Activated CD4-positive, alpha-beta memory T cell treated with anti-CD3 and anti-CD28 coated beads for 36 hours (primary cell): ENCODE measurements at regions not wholly inside any gene's neighbourhood (a gene's known extent, or its start where the extent isn't known, plus 50 kb on each side); places are given as distances from the start of the nearest gene placed in this dataset.

Experiments
- CTCF ChIA-PET: fragments of 350-600 bp; sonication (Branson Sonifier 250); formaldehyde crosslinking; loops from one replicate; lab custom pipeline; 2021; ENCODE audit warnings: antibody characterized with exemption, inconsistent platforms; lab: Charles Lee
- POLR2A ChIA-PET: fragments of 350-600 bp; sonication (Branson Sonifier 250); formaldehyde crosslinking; loops from one replicate; lab custom pipeline; 2021; ENCODE audit warnings: antibody characterized with exemption; lab: Charles Lee
- DNase-seq: peaks from one replicate; pipeline ENCODE4 v3.0.0-alpha.2; 2020
- H3K27ac Mint-ChIP-seq: one replicate; pipeline ENCODE4 v1.8.0; 2021; ENCODE audit warnings: mixed read lengths
- H3K27me3 Mint-ChIP-seq: one replicate; pipeline ENCODE4 v1.8.0; 2021; ENCODE audit warnings: mixed read lengths
- H3K36me3 Mint-ChIP-seq: one replicate; pipeline ENCODE4 v1.8.0; 2021; ENCODE audit warnings: mixed read lengths
- H3K4me1 Mint-ChIP-seq: one replicate; pipeline ENCODE4 v1.8.0; 2021; ENCODE audit warnings: low read depth, mixed read lengths
- H3K4me3 Mint-ChIP-seq: one replicate; pipeline ENCODE4 v1.8.0; 2021; ENCODE audit warnings: mild to moderate bottlenecking, mixed read lengths
- H3K9me3 Mint-ChIP-seq: one replicate; pipeline ENCODE4 v1.8.0; 2021; ENCODE audit warnings: mixed read lengths
- intact Hi-C: fragments of 100-400 bp; cut with micrococcal nuclease; formaldehyde crosslinking; loops from one replicate; pipeline ENCODE4 v1.15.1; 2023

GRCh38 chr7:124351950-124352349 is 319.1 kb upstream of the TMEM229A start:
- intact Hi-C loops: no loop called here
- Mint-ChIP-seq H3K27ac (no peak overlapping the region), H3K9me3 (peaks cover 12% of the 10 kb centered on the region), H3K4me1 (no peaks in the 10 kb centered on the region), H3K27me3 (no peaks in the 10 kb centered on the region), H3K36me3 (no peaks in the 10 kb centered on the region), H3K4me3 (no peak overlapping the region)
- CTCF ChIA-PET: no interaction called here
- DNase-seq: no peak
- POLR2A ChIA-PET: no interaction called here

GRCh38 chr7:124349443-124349842 is 316.6 kb upstream of the TMEM229A start:
- Mint-ChIP-seq H3K4me1 (no peaks in the 10 kb centered on the region), H3K27me3 (no peaks in the 10 kb centered on the region), H3K27ac (no peak overlapping the region), H3K4me3 (no peak overlapping the region), H3K36me3 (no peaks in the 10 kb centered on the region), H3K9me3 (peaks cover 23% of the 10 kb centered on the region)
- CTCF ChIA-PET: no interaction called here
- POLR2A ChIA-PET: no interaction called here
- intact Hi-C loops: no loop called here
- DNase-seq: no peak

DNA sequence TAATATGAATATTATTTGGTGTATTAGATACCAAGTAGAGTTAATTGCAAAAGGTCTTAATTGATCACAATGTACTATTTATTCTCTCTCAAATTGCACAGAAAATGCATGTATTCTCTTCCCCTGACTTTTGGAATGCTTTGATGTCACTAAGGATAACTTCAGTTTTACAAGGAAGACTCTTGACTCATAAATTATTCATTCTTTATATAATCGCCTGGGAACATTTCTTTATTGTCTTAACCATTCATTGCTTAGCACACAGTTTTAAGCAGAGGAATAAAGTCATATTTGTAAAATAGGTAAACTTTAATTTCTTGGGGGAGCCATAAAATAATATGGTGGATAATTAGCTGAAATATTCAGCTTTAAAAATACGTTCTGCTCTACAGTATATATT is 306.0 kb upstream of the TMEM229A start:
- Mint-ChIP-seq H3K27ac (no peak overlapping the region), H3K4me1 (no peaks in the 10 kb centered on the region), H3K27me3 (no peaks in the 10 kb centered on the region), H3K36me3 (no peaks in the 10 kb centered on the region), H3K9me3 (peaks cover 16% of the 10 kb centered on the region), H3K4me3 (no peak overlapping the region)
- CTCF ChIA-PET: no interaction called here
- POLR2A ChIA-PET: no interaction called here
- intact Hi-C loops: no loop called here
- no peak for DNase-seq

GRCh38 chr7:124330731-124331407 is 298.0 kb upstream of the TMEM229A start:
- intact Hi-C loops: no loop called here
- CTCF ChIA-PET: no interaction called here
- no peaks in the 10 kb centered on the region for H3K27me3 Mint-ChIP-seq

DNA sequence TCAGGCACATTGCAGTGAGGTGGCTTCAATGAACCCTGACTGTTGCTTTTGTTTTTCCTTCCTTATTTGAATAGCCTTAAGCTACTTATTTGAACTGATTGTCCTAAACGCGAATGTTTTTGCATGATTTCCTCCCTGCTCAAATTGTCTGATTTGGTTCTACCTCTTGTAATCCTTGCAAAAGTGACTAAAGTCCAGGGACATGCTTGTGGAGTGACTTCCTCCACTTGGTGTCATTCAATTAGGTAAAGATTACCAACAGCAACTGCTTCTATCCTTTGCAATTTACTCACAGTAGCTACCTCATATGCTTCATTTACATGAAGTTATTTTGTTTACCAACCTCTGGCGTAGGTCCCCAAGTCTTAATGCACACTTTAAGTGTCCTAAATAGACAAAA is 295.9 kb upstream of the TMEM229A start:
- intact Hi-C loops: no loop called here
- Mint-ChIP-seq H3K4me3 (no peak overlapping the region), H3K9me3 (peaks cover 12% of the 10 kb centered on the region), H3K27me3 (no peaks in the 10 kb centered on the region), H3K36me3 (no peaks in the 10 kb centered on the region), H3K27ac (no peak overlapping the region), H3K4me1 (no peaks in the 10 kb centered on the region)
- no peak for DNase-seq
- ChIA-PET POLR2A (no interaction called here), CTCF (no interaction called here)

More at GRCh38 chr7:124330731-124331407, 298.0 kb upstream of the TMEM229A start:
- Mint-ChIP-seq H3K36me3 (no peaks in the 10 kb centered on the region), H3K9me3 (peaks cover 7% of the 10 kb centered on the region), H3K4me3 (no peak overlapping the region), H3K27ac (no peak overlapping the region), H3K4me1 (no peaks in the 10 kb centered on the region)
- DNase-seq: no peak
- POLR2A ChIA-PET: no interaction called here

GRCh38 chr7:124324262-124324661 is 291.4 kb upstream of the TMEM229A start:
- H3K4me1 Mint-ChIP-seq: no peaks in the 10 kb centered on the region
- intact Hi-C loops: no loop called here
- POLR2A ChIA-PET: no interaction called here
- no peak overlapping the region for H3K27ac Mint-ChIP-seq
- H3K4me3 Mint-ChIP-seq: no peak overlapping the region
- DNase-seq: no peak
- H3K9me3 Mint-ChIP-seq: peaks cover 8% of the 10 kb centered on the region
- CTCF ChIA-PET: no interaction called here
- no peaks in the 10 kb centered on the region for H3K36me3 Mint-ChIP-seq
- H3K27me3 Mint-ChIP-seq: no peaks in the 10 kb centered on the region

- no peak for DNase-seq
- no peaks in the 10 kb centered on the region for H3K4me1 Mint-ChIP-seq
- no peaks in the 10 kb centered on the region for H3K27me3 Mint-ChIP-seq
- H3K27ac Mint-ChIP-seq: no peak overlapping the region
- CTCF ChIA-PET: no interaction called here
- H3K4me3 Mint-ChIP-seq: no peak overlapping the region
- peaks cover 8% of the 10 kb centered on the region for H3K9me3 Mint-ChIP-seq
- POLR2A ChIA-PET: no interaction called here
- intact Hi-C loops: no loop called here
- H3K36me3 Mint-ChIP-seq: no peaks in the 10 kb centered on the region
These were observed 290.7 kb upstream of the TMEM229A start for GRCh38 chr7:124323597-124323996.

DNA sequence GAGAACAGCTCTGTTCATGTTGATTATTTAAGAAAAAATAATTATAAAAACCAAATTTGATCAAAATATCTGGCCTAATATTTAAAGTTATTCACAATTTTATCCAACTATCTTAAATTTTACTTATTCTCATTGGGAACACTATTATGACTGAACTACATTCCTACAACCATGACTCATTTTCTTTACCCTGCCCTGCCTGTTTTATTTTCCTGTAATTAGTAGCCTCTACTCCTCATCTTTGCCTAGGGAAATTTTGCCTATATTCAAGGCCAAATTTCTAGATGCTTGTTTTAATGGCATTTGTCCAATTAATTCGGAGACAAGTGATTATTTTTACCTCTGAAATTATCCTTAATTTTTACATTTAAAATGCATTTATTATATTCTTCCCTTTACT is 289.7 kb upstream of the TMEM229A start:
- DNase-seq: no peak
- no peaks in the 10 kb centered on the region for H3K27me3 Mint-ChIP-seq
- no peak overlapping the region for H3K27ac Mint-ChIP-seq
- H3K36me3 Mint-ChIP-seq: no peaks in the 10 kb centered on the region
- ChIA-PET CTCF (interaction anchor here (0.5 kb wide), 1 partner anchor 14 kb away, joined by 3 read pairs; no protein-coding TSS in a partner anchor), POLR2A (no interaction called here)
- H3K4me3 Mint-ChIP-seq: no peak overlapping the region
- intact Hi-C loops: no loop called here
- H3K4me1 Mint-ChIP-seq: no peaks in the 10 kb centered on the region
- H3K9me3 Mint-ChIP-seq: peaks cover 8% of the 10 kb centered on the region

DNA sequence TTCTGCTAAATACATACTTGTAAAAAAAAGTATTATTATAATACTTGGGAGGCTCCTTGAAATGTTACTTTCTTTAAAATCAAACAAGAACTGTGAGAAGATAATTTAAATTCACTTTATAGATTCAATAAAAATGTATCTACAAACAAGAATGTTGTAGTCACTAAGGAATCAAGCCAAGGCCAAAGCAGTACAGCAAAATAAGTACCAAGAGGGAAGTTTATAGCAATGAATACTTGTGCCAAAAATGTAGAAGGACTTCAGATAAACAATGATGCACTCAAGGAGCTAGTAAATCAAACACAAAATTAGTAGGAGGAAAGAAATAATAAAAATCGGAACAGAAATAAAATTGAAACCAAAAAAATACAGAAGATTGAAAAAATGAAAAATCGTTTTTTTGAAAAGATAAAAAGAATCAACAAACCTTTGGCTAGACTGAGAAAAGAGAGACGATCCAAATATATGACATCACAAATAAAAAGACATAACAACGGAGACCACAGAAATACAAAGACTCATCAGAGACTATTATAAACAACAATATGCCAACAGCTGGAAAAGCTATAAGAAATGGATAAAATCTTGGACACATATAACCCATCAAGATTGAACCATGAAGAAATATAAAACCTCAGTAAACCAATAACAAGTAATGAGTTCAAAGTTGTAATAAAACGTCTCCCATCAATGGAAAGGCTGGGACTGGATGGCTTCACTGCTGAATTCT is 286.0 kb upstream of the TMEM229A start:
- Mint-ChIP-seq H3K27me3 (no peaks in the 10 kb centered on the region), H3K4me3 (no peak overlapping the region), H3K9me3 (peaks cover 2% of the 10 kb centered on the region), H3K27ac (no peak overlapping the region), H3K36me3 (no peaks in the 10 kb centered on the region), H3K4me1 (no peaks in the 10 kb centered on the region)
- intact Hi-C loops: no loop called here
- POLR2A ChIA-PET: no interaction called here
- CTCF ChIA-PET: interaction anchor here (0.6 kb wide), 1 partner anchor 59 kb away, joined by 3 read pairs; no protein-coding TSS in a partner anchor
- no peak for DNase-seq

- ChIA-PET POLR2A (no interaction called here), CTCF (no interaction called here)
- no peak overlapping the region for H3K4me3 Mint-ChIP-seq
- no peaks in the 10 kb centered on the region for H3K36me3 Mint-ChIP-seq
- no peaks in the 10 kb centered on the region for H3K27me3 Mint-ChIP-seq
- intact Hi-C loops: no loop called here
- no peak for DNase-seq
- no peaks in the 10 kb centered on the region for H3K4me1 Mint-ChIP-seq
- no peak overlapping the region for H3K27ac Mint-ChIP-seq
- peaks cover 4% of the 10 kb centered on the region for H3K9me3 Mint-ChIP-seq
These were observed 278.1 kb upstream of the TMEM229A start for GRCh38 chr7:124310934-124311390.

DNA sequence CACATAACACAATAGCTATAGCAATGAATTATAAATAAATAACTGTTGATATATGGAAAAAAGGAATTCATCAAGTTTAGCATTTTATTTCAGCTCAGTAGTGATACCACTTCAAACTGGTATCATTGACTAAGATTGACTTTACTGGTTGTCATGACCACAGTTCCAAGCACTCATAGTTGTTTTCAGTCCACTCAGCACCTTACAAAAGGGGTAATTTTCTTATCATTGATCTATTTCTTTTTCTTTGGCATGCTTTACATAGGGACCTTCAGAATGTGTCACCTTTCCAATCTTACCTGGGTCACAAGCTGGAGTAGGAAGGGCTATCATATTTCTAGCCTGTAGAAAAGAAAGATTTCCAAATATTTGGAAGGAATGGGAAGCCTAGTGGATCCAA is 275.5 kb upstream of the TMEM229A start:
- Mint-ChIP-seq H3K4me1 (no peaks in the 10 kb centered on the region), H3K4me3 (no peak overlapping the region), H3K36me3 (no peaks in the 10 kb centered on the region), H3K27me3 (no peaks in the 10 kb centered on the region), H3K9me3 (peaks cover 4% of the 10 kb centered on the region), H3K27ac (no peak overlapping the region)
- no peak for DNase-seq
- intact Hi-C loops: no loop called here
- ChIA-PET POLR2A (no interaction called here), CTCF (interaction anchor here (1.1 kb wide), 1 partner anchor 476 kb away, joined by 4 read pairs; no protein-coding TSS in a partner anchor)

DNA sequence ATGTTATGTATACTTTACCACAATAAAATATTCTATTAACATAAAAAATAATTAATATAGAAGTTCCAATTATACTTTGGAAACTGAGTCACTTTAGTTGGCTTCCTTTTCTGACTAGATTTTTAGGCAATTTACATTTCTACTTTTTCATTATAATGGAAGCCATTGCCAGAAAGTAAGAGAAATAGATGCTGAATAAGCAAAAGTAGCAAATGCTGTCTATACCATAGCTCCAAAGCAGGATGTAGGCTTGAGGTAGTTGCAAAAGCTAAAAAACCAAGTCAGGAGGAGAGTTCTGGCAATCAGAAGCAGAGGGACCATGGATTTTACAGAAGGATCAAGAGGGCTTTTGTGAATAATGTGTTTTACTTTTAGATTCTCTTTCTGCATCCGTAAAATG is 262.4 kb upstream of the TMEM229A start:
- ChIA-PET CTCF (no interaction called here), POLR2A (no interaction called here)
- H3K27me3 Mint-ChIP-seq: no peaks in the 10 kb centered on the region
- intact Hi-C loops: no loop called here
- H3K9me3 Mint-ChIP-seq: peaks cover 40% of the 10 kb centered on the region
- no peaks in the 10 kb centered on the region for H3K4me1 Mint-ChIP-seq
- DNase-seq: no peak
- no peak overlapping the region for H3K27ac Mint-ChIP-seq
- no peaks in the 10 kb centered on the region for H3K36me3 Mint-ChIP-seq
- no peak overlapping the region for H3K4me3 Mint-ChIP-seq

- intact Hi-C loops: no loop called here
- ChIA-PET POLR2A (no interaction called here), CTCF (no interaction called here)
- Mint-ChIP-seq H3K9me3 (peaks cover 6% of the 10 kb centered on the region), H3K4me1 (no peaks in the 10 kb centered on the region), H3K27ac (no peak overlapping the region), H3K36me3 (no peaks in the 10 kb centered on the region), H3K4me3 (no peak overlapping the region), H3K27me3 (no peaks in the 10 kb centered on the region)
- no peak for DNase-seq
These were observed 252.1 kb upstream of the TMEM229A start for GRCh38 chr7:124284937-124285336.
